ENCODE measurements at regions not wholly inside any gene's neighbourhood (a gene's known extent, or its start where the extent isn't known, plus 50 kb on each side); places are given as distances from the start of the nearest gene placed in this dataset.

DNA sequence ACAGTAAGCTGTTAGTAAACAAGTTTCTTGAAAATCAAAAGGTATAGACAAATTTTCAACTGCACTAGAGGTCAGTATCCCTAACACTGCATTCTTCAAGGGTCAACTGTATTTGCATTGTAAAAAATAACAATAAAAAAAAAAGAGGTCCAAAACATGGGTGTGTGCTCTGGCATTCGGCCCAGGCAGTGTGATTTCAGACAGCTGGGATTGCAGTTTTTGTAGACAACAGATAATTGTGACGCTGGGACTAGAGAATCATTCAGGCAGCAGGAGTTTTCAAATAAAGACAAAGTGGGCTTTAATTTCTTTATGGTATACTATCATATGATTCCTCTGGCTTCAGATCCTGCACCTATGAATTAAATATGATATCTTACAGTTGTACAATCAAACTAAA is 543.2 kb upstream of the SEMA3D start:
- no peak overlapping the region for H2AK5ac ChIP-seq (ENCODE audit: low read depth, low read length)
- H3K4me2 ChIP-seq (ENCODE audit: insufficient read depth in 1 of 2, low read depth in 2 of 2, low read length in 2 of 2) = no peak overlapping the region
- no peak for FAIRE-seq
- CTCF ChIA-PET (ENCODE audit: partially characterized antibody) = interaction anchor here (0.6 kb wide), 1 partner anchor 9 kb away, joined by 3 read pairs; no protein-coding TSS in a partner anchor
- H4K91ac ChIP-seq (replicated peaks; ENCODE audit: insufficient read length, low read length) = no peak overlapping the region
- no peak overlapping the region for H2BK15ac ChIP-seq (ENCODE audit: low read length)
- no peaks in the 10 kb centered on the region for H4K20me1 ChIP-seq (replicated peaks in 1 of 2; ENCODE audit: control insufficient read depth in 1 of 2, insufficient read depth in 2 of 2, low read length in 2 of 2)
- no peaks in the 10 kb centered on the region for H3K9me3 ChIP-seq (ENCODE audit: insufficient read depth in 2 of 2, low read depth in 1 of 2, low read length in 1 of 2)
- no peak overlapping the region for H2BK120ac ChIP-seq (replicated peaks; ENCODE audit: low read depth, low read length)
- H2BK20ac ChIP-seq (ENCODE audit: low read length) = no peak overlapping the region
- no peak overlapping the region for H2BK5ac ChIP-seq (ENCODE audit: low read depth, low read length)
- no peak overlapping the region for H4K8ac ChIP-seq (ENCODE audit: extremely low read depth, insufficient read depth, low read length)
- no peak overlapping the region for H3K4me3 ChIP-seq (ENCODE audit: extremely low read depth in 1 of 4, insufficient read depth in 2 of 4, low read depth in 3 of 4, low read length in 4 of 4)
- H3K4me1 ChIP-seq (replicated peaks in 1 of 4; ENCODE audit: control insufficient read depth in 3 of 4, insufficient read depth in 4 of 4, low read length in 3 of 4) = no peaks in the 10 kb centered on the region
- H4K5ac ChIP-seq (ENCODE audit: insufficient read length, low read depth, low read length) = no peak overlapping the region
- no peak overlapping the region for H2BK12ac ChIP-seq (ENCODE audit: low read depth, low read length)
- H3K14ac ChIP-seq (ENCODE audit: insufficient read length) = no peak overlapping the region
- H2AFZ ChIP-seq (ENCODE audit: low read length) = no peak overlapping the region
- WGBS, 2 experiments (ENCODE audit: extremely low coverage in 1 of 2, insufficient coverage in 1 of 2, insufficient read length in 1 of 2, insufficient replicate concordance in 2 of 2, low coverage in 1 of 2, low lambda C conversion rate in 2 of 2, missing lambda C conversion rate in 1 of 2) = 87% methylated on average over 2 of the region's 2 CpGs; no CpG with 5 or more reads in 1 of the 2 experiments
- no peaks in the 10 kb centered on the region for H3K36me3 ChIP-seq (ENCODE audit: control insufficient read depth in 2 of 4, insufficient read depth in 4 of 4, low read length in 3 of 4)
- H3K23ac ChIP-seq (ENCODE audit: insufficient read length) = no peak overlapping the region
- no peak overlapping the region for H3K18ac ChIP-seq (ENCODE audit: extremely low read depth, low read length)
- no peak overlapping the region for H3K4ac ChIP-seq (replicated peaks; ENCODE audit: insufficient read length, low read depth, low read length)
- no peak overlapping the region for H3K27ac ChIP-seq (ENCODE audit: low read depth, low read length)
- no peak overlapping the region for H3K9ac ChIP-seq (replicated peaks in 1 of 4; ENCODE audit: extremely low read depth in 1 of 4, low read depth in 3 of 4, low read length in 3 of 4)
- H3K56ac ChIP-seq (replicated peaks; ENCODE audit: insufficient read length, low read depth, low read length) = no peak overlapping the region
- H3K23me2 ChIP-seq (ENCODE audit: low read depth, low read length) = no peaks in the 10 kb centered on the region
- POLR2A ChIA-PET (ENCODE audit: partially characterized antibody) = no interaction called here
- no peak for DNase-seq (ENCODE audit: low read depth in 1 of 2, low spot score in 2 of 2)
- H3K79me2 ChIP-seq (ENCODE audit: control insufficient read depth in 1 of 2, insufficient read depth in 2 of 2, low read length in 2 of 2) = no peaks in the 10 kb centered on the region
- no peaks in the 10 kb centered on the region for H3K79me1 ChIP-seq (ENCODE audit: low read depth, low read length)
- no peaks in the 10 kb centered on the region for H3K27me3 ChIP-seq (replicated peaks in 1 of 4; ENCODE audit: control insufficient read depth in 3 of 4, extremely low read depth in 1 of 4, insufficient read depth in 3 of 4, low read length in 3 of 4)
- TF ChIP-seq CEBPB (IDR thresholded peaks at IDR 0.05; ENCODE audit: low read depth, low read length) (no peak), RBBP5 (IDR thresholded peaks at IDR 0.05; ENCODE audit: borderline replicate concordance, low read depth, low read length) (no peak), GABPA (IDR thresholded peaks at IDR 0.05; ENCODE audit: borderline replicate concordance, insufficient read depth, low read length) (no peak), ZNF274 (IDR thresholded peaks at IDR 0.05; ENCODE audit: borderline replicate concordance, extremely low read depth, low read length) (no peak), KDM1A (IDR thresholded peaks at IDR 0.05; ENCODE audit: borderline replicate concordance, low read length) (no peak), HDAC6 (IDR thresholded peaks at IDR 0.05; ENCODE audit: low read depth, low read length) (no peak), KDM5A (IDR thresholded peaks at IDR 0.05; ENCODE audit: low read length) (no peak), YY1 (IDR thresholded peaks at IDR 0.05; ENCODE audit: low read depth, low read length) (no peak), JUND (IDR thresholded peaks at IDR 0.05; ENCODE audit: low read length) (no peak), SIN3A (conservative IDR thresholded peaks at IDR 0.05 in 1 of 2, IDR thresholded peaks at IDR 0.05 in 1 of 2; ENCODE audit: low read depth in 1 of 2, low read length in 2 of 2) (no peak), FOSL1 (IDR thresholded peaks at IDR 0.05; ENCODE audit: insufficient read depth, low read depth, low read length) (no peak), BACH1 (IDR thresholded peaks at IDR 0.05; ENCODE audit: low read length) (no peak)
- TF ChIP-seq, protein P1, sequence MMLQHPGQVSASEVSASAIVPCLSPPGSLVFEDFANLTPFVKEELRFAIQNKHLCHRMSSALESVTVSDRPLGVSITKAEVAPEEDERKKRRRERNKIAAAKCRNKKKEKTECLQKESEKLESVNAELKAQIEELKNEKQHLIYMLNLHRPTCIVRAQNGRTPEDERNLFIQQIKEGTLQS (IDR thresholded peaks at IDR 0.05; ENCODE audit: insufficient read depth, low read depth, low read length) = no peak
- TF ChIP-seq, protein P2, sequence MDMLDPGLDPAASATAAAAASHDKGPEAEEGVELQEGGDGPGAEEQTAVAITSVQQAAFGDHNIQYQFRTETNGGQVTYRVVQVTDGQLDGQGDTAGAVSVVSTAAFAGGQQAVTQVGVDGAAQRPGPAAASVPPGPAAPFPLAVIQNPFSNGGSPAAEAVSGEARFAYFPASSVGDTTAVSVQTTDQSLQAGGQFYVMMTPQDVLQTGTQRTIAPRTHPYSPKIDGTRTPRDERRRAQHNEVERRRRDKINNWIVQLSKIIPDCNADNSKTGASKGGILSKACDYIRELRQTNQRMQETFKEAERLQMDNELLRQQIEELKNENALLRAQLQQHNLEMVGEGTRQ (IDR thresholded peaks at IDR 0.05; ENCODE audit: low read length) = no peak

All from H1 (cell line).